Stimulated activated CD8-positive, alpha-beta memory T cell treated with anti-CD3 and anti-CD28 coated beads, Interleukin-4, amount 100 ng/mL, for 1 hour (primary cell): ENCODE measurements at regions not wholly inside any gene's neighbourhood (a gene's known extent, or its start where the extent isn't known, plus 50 kb on each side); places are given as distances from the start of the nearest gene placed in this dataset.

Experiments
- DNase-seq, 2 donors: peaks; one replicate each; pipeline ENCODE4 v3.0.0-alpha.2; 2020; ENCODE audit warnings: low read depth in 2 of 2, low spot score in 1 of 2

GRCh38 chr4:115370490-115370889 lies 257.1 kb upstream of the NDST4 start:
- DNase-seq, result no peak

GRCh38 chr4:115370012-115370411 lies 256.6 kb upstream of the NDST4 start:
- DNase-seq, result no peak

DNA sequence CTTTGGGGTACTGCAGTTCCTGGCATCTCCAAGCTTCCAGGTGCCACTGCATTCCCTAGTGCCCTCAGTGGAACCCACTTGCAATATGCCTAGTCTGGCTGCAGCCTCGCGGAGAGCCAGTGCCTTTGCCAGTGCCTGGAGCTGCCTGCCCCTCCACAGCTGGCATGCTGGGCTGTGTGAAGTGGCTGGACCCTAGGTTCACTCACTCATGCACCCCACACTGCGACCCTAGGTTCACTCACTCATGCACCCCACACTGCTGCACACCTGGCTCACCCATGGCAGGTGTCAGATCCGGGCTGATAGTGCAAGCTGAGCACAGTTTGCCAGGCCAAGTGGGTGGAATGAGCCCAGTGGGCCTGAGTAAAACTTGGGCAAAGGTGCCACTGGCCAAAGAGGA lies 253.0 kb upstream of the NDST4 start:
- DNase-seq, result no peak

DNA sequence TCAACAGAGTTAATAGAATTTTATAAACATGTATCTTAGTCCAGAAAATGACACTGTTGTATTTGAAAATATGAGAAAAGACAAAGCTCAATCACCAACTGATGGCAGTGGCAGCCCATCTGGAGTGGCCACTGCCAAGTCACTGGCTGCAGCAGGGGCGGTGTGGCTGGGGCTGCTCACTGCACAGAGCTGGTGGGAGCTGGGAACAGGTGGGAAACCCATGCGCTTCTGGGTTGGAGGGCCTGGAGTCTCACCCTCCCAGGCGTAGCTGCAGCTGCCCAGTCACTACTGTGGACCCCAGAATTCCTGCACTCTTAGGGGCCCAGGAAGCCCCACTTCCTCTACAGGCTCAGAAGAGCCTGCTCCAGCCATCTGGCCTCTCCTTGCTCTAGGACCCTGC lies 251.8 kb upstream of the NDST4 start:
- DNase-seq, result no peak

DNA sequence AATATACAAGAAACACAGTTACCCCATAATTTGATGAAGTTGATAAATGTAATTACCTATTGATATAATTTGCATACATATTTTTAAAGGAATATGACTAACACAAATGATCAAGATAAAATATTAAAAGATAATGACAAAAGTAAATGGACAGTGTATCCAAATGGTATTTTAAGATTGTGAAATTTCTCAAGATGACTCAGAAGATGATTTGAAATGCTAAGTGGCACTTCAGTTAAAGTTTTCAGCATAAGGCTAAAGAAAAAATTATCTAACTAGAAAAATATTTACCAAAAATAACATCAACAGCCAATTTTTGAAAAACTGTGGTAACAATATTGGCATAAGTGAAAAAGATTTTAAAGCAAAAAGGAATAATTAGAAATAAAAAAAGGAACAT lies 248.4 kb upstream of the NDST4 start:
- DNase-seq, result no peak

DNA sequence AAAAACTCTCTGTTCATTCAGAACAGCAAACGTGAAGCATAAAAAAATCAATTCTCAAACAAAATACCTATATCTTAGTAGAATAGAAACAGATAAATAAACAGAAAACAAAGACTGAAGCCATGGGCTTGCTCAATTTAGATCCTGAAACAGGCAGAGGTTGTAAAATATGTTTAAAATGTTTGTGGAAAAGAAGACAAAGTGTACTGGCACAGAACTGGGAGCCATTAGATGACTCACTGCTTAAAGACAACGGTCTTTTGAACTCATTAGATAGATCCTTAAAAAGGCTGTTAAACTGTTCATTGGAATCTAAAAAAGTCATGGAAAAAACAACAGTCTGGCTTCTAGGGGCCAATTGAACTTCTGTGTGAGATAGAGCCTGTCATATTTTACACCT lies 247.0 kb upstream of the NDST4 start:
- DNase-seq, result no peak

GRCh38 chr4:115357776-115358175 lies 244.4 kb upstream of the NDST4 start:
- DNase-seq, result no peak

- DNase-seq, result no peak
These were observed 242.8 kb upstream of the NDST4 start for GRCh38 chr4:115356176-115356575.

DNA sequence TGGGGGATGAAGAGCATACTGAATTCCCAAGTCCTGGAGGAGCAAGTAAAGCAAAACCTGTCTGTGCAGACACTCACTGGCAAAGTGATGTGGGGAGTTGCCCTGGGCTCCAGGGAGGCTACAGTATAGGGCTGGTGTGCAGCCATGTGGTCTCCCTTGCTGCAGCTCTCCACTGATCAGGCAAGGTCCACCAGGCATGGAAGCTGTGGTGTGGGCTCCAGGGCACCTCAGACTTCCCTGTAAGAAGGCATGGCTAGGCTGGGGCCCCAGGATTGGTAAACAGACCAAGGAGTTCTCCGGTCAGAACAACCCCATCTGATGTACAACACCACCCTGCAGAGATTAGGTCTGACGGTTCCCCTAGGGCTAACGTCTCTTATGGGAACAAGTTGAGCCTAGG lies 241.9 kb upstream of the NDST4 start:
- DNase-seq, result no peak

- DNase-seq, result no peak
These were observed 239.9 kb upstream of the NDST4 start for GRCh38 chr4:115353370-115353769.

GRCh38 chr4:115343171-115343570 lies 229.8 kb upstream of the NDST4 start:
- DNase-seq, result no peak

DNA sequence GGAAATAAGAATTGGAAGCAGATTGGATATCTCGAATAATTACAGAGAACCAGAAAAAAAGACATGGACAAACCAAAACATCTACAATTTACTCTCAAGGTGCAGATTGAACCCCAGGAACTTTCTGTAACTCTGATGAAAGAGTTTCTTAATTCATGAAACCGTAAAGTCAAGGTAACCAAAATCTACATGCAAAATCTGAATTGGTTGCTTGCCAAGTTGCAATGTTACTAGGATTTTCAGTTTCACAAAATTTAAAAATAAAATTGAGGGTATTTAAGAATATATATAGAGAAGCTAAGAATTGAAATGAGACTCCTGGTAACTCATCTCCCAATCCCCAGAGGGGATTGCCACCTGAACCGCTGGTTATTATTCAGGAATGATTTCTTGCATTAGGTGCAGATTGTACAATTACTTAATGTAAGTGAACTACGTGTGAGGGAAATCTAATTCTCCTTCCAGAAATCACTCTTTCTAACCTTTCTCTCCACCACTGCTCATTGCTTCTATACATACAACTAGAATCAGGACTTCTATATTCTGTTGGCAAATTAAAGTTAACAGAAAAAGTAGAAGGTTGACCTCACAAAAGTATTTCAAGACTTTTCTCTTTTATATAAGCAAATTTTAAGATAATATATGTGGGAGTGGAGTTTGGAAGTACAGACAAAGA lies 221.5 kb upstream of the NDST4 start:
- no peak for DNase-seq

DNA sequence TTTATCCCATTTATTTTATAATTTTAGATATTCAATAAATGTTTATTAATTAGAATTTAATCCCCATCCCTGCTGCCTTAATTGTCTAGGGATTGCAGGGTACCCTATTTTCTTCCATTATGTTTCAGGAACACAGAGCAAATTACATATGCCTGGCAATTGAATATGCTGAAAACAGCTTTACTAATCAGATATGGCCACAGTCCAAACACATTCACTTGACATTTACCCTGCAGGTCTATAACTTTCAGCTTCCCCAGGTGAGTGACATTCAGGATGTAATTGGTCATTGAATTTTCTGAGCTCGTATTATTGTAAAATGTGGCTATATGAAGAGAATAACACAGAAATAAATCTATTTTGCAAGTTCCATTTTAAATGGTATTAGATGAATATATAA lies 218.7 kb upstream of the NDST4 start:
- DNase-seq, result no peak

- DNase-seq, result no peak
These were observed 217.8 kb upstream of the NDST4 start for GRCh38 chr4:115331241-115331640.

DNA sequence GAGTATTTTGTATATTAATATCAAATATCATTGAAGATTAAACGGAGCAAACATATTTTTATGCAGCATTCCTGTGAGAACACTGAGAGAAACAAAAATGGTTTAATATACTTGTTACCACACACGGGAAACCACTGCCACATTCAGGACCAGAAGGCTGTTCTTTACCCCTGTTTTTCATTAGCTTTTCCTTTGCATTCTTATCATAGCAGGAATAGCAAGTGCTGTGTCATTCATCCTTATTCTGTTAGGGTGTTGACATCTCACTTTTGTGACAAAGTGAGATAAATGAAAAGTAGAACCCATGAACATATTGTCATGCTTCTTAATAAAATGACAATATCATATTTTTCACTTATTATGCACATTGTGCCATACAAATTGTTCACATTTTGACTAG lies 212.4 kb upstream of the NDST4 start:
- no peak for DNase-seq

- no peak for DNase-seq
These were observed 209.8 kb upstream of the NDST4 start for GRCh38 chr4:115323106-115323707.

DNA sequence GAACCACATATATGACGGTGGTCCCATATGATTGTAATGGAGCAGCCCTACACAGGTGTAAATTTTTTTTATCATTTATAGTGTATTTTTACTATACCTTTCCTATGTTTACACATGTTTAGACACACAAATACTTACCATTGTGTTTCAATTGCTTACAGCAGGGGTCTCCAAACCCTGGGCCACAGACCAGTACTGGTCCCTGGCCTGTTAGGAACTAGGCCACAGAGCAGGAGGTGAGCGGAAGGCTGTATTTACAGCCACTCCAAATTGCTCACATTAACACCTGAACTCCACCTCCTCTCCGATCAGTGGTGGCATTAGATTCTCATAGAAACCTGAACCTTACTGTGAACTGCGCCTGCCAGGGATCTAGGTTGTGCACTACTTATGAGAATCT lies 201.8 kb upstream of the NDST4 start:
- no peak for DNase-seq

DNA sequence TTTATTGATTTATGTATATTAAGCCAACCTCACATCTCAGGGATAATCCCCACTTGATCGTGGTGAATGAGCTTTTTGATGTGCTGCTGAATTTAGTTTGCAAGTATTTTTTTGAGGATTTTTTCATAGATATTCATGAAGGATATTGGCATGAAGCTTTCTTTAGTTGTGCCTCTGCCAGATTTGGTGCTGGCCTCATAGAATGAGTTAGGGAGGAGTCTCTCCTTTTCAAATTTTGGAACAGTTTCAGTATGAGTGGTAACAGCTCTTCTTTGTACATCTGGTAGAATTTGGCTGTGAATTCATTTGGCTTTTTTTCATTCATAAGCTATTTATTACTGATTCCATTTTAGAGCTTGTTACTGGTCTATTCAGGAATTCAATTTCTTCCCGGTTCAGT lies 197.2 kb upstream of the NDST4 start:
- no peak for DNase-seq

DNA sequence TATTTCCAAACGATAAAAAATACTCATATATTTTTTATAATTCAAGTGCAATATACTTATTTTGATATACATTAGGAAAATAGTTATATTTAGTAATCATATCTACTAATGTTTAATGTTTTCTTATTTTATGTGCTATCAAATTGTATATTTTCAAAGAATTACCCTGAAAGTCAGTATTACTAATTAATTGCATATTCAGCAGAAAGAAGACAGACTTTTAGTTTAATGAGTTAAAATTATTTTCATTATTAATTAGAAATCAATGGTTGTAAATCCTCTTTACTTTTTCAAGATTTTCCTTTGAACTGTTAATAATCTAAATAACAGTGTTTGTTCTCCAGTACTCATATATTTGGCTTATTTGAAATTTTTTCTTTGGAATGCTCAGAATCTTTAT lies 181.3 kb upstream of the NDST4 start:
- no peak for DNase-seq

GRCh38 chr4:115293093-115293462 lies 179.7 kb upstream of the NDST4 start:
- DNase-seq, result no peak

DNA sequence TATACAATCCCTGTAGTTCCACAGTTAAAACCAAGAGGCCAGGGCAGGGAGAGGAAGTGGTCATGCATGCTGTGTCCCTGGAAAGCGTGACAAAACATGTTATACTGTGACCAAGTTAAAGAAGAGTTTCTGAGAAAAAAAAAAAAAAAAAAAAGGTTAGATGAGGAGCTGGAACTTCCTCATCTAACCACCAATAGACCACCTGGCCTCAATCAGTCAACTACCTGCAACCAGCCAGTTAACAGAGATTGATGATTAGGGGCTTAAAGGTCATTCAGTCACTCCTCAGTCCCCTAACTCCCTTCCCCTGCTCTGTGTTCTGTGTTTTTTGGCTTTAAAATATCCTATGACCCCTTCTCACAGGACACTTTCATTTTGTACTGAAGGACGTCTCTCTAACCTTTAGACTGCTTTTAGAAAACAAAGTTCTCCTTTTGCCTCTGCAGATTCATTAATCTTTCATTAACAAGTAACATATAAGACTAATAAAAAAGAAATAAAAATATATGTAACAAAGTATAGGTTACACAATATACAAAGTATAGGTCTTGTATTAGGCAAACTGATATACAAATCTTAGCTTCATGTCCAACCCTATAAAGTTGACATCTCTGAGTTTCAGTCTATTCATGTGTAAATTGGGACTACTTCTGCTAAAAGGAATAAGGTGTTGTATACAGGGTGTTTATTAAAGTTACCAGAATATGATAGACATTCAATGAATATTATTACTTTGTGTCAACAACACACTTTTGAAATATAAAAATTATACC lies 179.1 kb upstream of the NDST4 start:
- no peak for DNase-seq

DNA sequence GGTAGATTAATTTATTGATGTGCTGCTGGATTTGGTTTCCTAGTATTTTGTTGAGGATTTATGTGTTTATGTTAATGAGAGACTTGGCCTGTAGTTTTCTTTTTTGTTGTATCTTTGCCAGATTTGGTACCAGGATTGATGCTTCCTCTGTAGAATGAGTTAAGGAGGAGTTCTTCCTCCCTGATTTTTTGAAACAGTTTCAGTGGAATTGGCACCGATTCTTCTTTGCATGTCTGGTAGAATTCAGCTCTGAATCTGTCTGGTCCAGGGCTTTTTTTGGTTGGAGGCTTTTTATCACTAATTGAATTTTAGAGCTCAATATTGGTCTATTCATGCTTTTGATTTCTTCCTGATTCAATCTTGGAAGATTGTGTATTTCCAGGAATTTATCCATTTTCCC lies 174.0 kb upstream of the NDST4 start:
- no peak for DNase-seq

- no peak for DNase-seq
These were observed 165.9 kb upstream of the NDST4 start for GRCh38 chr4:115279330-115279729.
